GM10266 (cell line): ENCODE measurements at regions not wholly inside any gene's neighbourhood (a gene's known extent, or its start where the extent isn't known, plus 50 kb on each side); places are given as distances from the start of the nearest gene placed in this dataset.

Experiments
- DNase-seq: peaks from one replicate; pipeline ENCODE4 v3.0.0; 2012; ENCODE audit errors: extremely low spot score
- TF ChIP-seq, protein P1 (sequence below): IDR thresholded peaks from 2 replicates; pipeline ENCODE4 v1.5.1; 2012; ENCODE audit warnings: mild to moderate bottlenecking, low read depth; ENCODE audit not compliant: control insufficient read depth, insufficient read depth; ENCODE audit errors: missing control alignments

DNA sequence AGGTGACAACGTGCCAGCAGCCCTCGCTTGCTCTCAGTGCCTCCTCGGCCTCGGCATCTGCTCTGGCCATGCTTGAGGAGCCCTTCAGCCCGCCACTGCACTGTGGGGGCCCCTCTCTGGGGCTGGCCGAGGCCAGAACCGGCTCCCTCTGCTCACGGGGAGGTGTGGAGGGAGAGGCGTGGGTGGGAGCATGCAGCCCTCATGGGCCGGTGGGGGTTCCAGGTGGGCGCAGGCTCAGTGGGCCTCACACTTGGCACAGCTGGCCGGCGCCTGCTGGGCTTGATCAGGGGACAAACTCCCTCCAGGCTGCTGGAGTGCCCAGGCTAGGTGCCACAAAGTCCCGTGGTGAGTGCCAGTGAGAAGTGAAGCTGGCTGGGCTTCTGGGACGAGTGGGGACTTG is 566.6 kb upstream of the ID4 start:
- TF ChIP-seq, protein P1, sequence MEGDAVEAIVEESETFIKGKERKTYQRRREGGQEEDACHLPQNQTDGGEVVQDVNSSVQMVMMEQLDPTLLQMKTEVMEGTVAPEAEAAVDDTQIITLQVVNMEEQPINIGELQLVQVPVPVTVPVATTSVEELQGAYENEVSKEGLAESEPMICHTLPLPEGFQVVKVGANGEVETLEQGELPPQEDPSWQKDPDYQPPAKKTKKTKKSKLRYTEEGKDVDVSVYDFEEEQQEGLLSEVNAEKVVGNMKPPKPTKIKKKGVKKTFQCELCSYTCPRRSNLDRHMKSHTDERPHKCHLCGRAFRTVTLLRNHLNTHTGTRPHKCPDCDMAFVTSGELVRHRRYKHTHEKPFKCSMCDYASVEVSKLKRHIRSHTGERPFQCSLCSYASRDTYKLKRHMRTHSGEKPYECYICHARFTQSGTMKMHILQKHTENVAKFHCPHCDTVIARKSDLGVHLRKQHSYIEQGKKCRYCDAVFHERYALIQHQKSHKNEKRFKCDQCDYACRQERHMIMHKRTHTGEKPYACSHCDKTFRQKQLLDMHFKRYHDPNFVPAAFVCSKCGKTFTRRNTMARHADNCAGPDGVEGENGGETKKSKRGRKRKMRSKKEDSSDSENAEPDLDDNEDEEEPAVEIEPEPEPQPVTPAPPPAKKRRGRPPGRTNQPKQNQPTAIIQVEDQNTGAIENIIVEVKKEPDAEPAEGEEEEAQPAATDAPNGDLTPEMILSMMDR: no peak
- no peak for DNase-seq

DNA sequence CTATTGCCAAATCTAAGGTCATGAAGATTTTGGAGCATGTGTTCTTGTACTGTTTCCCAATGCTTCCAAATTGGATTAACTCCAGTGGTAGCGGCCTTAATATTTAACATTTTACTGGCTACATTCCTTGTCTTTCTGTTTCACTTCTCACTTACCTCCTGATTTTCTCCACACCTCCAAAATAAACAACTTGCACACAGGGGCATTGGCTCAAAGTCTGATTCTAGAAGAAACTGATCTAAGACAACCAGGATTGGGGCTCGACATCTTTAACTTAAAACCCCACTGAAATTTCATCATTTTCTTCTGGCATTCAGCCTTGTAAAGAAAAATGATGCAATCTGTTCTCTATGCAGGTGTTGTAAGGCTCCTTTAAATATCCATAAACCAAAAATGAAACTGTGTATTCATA is 557.9 kb upstream of the ID4 start:
- DNase-seq: no peak

DNA sequence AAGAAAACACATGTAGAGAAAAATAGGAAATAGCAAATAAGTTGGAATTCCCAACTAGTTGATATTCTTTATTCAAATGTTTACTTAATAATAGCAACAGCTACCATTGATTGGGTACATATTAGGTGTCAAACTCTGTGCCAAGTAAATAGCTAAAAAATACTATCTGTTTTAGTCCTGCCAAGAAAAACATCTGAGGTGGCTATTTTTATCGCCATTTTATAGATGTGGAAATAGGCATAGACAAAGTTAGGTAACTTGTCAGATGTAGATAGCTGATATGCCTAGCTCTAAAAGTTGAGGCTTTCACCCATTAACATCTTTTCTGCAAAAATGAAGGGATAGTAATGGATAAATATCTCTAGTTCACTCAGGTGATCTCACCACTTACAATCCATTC is 549.2 kb upstream of the ID4 start:
- no peak for DNase-seq

More for the DNA sequence above, 557.9 kb upstream of the ID4 start:
- TF ChIP-seq, protein P1: no peak

DNA sequence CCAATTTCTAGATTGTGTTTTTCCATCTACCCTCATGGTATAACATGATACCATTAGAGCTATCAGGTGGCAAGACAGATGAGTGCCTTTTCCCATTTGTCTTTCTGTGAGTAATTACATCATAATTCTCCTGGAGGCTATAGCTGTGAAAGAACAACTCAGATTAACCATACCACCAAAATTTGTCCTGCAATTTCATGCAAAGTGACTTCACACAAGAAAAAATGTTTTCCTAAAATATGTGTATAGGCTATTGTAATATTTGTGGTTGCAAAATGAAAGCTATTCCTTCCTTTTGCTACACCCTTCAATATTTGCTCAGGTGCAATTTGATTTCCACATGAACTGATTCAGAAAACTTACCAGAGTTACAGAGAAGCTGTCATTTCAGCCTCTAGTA is 547.7 kb upstream of the ID4 start:
- DNase-seq: no peak
- TF ChIP-seq, protein P1: no peak

More for the DNA sequence above, 549.2 kb upstream of the ID4 start:
- TF ChIP-seq, protein P1: no peak

DNA sequence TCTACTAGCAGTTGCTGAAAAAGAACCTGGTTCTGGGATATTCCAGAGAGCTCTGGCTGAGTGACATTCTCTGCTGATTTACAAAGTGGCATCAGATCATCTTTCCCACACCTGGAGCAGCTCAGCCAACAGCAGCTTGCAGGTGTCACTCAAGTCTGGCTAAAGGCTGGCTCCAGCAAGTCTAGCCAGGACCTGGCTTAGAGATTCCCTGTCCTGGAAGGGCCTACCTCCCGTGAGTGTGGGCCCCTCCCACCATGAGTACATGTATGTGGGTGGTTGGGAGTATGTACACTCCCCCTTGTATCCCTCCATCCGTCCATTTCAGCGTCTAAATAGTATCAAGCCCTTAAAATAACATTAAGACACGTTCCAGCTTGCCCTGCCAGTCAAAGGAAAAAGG is 539.3 kb upstream of the ID4 start:
- TF ChIP-seq, protein P1: no peak
- DNase-seq: no peak

DNA sequence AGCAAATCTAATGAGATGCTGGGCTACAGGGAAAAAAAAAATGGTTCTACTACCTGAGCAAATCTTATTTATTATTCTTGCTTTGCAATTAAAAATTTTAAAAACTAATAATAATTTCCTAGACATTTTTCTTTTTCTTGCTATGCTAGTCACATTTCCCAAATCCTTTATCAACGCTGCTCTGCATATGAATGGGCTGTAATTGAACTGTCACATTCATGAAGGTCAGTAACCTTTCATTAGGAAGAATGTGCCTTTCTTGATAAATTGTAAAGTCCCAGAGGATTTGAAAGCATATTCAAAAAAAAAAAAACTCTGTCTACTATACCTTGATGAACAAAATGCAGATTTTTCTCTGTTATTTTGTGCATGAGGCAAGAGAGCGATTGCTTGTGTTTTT is 538.7 kb upstream of the ID4 start:
- no peak for DNase-seq
- TF ChIP-seq, protein P1: no peak

DNA sequence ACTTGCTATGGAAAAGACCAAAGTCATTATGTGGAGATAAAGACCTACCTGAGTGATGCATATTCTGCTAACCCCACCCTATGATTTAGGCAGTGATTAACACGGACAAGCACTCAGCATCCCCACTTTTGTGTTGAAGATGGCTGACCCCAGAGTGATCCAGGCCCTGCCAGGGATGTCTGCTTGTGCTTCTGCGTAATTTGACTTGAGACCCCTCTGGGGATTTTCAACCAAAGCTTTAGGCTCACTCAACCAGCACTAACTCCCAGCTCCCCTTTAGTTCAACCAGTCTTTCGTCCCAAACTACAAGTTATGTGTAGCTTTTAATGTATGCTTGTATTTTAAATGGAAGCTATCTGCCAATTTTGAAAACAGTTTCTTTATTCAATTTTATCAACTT is 538.0 kb upstream of the ID4 start:
- DNase-seq: no peak

More for the DNA sequence above, 538.0 kb upstream of the ID4 start:
- TF ChIP-seq, protein P1: no peak
